RWPE1 (cell line): ENCODE measurements at regions not wholly inside any gene's neighbourhood (a gene's known extent, or its start where the extent isn't known, plus 50 kb on each side); places are given as distances from the start of the nearest gene placed in this dataset.

Experiments used
- CTCF ChIA-PET: fragments of 350-600 bp; sonication (Branson Sonifier 250); formaldehyde crosslinking; extraction: SDS; loops from one replicate; lab custom pipeline; 2021; lab: Yijun Ruan, JAX
- POLR2A ChIA-PET: fragments of 400-600 bp; formaldehyde crosslinking; extraction: SDS; loops from one replicate; lab custom pipeline; 2020; ENCODE audit warnings: antibody characterized with exemption; ENCODE audit not compliant: low non-redundant PET; lab: Yijun Ruan, JAX
- DNase-seq: peaks from one replicate; pipeline ENCODE4 v3.0.0; 2012; ENCODE audit warnings: low spot score
- H3K27ac ChIP-seq: fragments of 450-650 bp; 2 replicates; pipeline ENCODE4 v1.5.1; 2017
- TF ChIP-seq, protein P1 (sequence below): fragments of 450-650 bp; conservative IDR thresholded peaks from 2 replicates; pipeline ENCODE4 v1.5.1; 2017; ENCODE audit warnings: low read depth, mild to moderate bottlenecking

DNA sequence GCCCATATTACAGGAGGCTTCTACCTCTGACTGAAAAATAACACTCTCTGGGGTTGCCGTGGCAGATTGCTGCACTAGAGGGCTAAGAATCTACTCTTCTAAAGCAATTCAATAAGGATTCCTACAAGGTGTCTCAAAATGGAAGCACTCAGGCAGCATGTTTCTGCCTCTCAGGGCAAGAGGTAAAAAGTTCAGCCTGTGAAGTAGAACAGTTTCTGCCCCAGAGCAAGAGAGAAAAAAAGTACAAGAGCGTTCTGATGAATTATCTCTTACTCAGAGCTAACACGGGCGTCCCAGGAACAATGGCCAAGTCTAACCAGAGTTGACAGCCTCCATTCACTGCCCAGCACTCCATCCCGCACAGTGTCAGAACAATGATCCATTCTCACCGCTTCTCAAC, 71.3 kb upstream of the TES start:
- ChIA-PET POLR2A (no interaction called here), CTCF (interaction anchor here (0.7 to 1.1 kb wide), 3 partner anchors 31 to 983 kb away, joined by 3 read pairs; no protein-coding TSS in a partner anchor)
- TF ChIP-seq, protein P1, sequence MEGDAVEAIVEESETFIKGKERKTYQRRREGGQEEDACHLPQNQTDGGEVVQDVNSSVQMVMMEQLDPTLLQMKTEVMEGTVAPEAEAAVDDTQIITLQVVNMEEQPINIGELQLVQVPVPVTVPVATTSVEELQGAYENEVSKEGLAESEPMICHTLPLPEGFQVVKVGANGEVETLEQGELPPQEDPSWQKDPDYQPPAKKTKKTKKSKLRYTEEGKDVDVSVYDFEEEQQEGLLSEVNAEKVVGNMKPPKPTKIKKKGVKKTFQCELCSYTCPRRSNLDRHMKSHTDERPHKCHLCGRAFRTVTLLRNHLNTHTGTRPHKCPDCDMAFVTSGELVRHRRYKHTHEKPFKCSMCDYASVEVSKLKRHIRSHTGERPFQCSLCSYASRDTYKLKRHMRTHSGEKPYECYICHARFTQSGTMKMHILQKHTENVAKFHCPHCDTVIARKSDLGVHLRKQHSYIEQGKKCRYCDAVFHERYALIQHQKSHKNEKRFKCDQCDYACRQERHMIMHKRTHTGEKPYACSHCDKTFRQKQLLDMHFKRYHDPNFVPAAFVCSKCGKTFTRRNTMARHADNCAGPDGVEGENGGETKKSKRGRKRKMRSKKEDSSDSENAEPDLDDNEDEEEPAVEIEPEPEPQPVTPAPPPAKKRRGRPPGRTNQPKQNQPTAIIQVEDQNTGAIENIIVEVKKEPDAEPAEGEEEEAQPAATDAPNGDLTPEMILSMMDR: no peak
- no peak overlapping the region for H3K27ac ChIP-seq
- no peak for DNase-seq

GRCh38 chr7:116139807-116140206, 70.5 kb upstream of the TES start:
- no peak overlapping the region for H3K27ac ChIP-seq

DNA sequence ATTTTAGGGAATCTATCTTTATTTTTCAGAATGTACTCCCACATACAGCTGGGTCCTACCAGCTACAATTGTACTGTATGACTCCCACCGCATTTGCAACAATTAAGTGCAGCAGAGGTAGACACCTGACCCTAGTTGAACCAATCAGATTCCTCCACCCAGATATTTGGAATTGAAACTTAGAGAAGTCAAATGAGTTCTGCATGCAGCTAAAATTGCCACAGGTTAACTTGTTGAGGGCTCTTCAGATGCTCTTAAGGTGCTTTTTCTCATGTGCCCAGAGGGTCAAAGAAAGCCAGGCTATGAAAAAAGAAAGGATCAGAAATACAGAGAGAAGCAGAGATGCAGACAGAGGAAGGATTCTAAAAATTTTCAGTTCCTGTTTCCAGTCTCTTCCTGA, 68.0 kb upstream of the TES start:
- TF ChIP-seq, protein P1: no peak
- DNase-seq: no peak
- POLR2A ChIA-PET: no interaction called here
- no peak overlapping the region for H3K27ac ChIP-seq
- CTCF ChIA-PET: interaction anchor here (0.5 kb wide), 1 partner anchor 1277 kb away, joined by 4 read pairs; no protein-coding TSS in a partner anchor

More at GRCh38 chr7:116139807-116140206, 70.5 kb upstream of the TES start:
- CTCF ChIA-PET: interaction anchor here (0.7 kb wide), 1 partner anchor 9 kb away, joined by 4 read pairs; no protein-coding TSS in a partner anchor
- POLR2A ChIA-PET: no interaction called here
- no peak for DNase-seq
- TF ChIP-seq, protein P1: no peak

- CTCF ChIA-PET: no interaction called here
- H3K27ac ChIP-seq: no peak overlapping the region
- POLR2A ChIA-PET: no interaction called here
- TF ChIP-seq, protein P1: no peak
- no peak for DNase-seq
Measured at GRCh38 chr7:116142850-116143249, 67.5 kb upstream of the TES start.

DNA sequence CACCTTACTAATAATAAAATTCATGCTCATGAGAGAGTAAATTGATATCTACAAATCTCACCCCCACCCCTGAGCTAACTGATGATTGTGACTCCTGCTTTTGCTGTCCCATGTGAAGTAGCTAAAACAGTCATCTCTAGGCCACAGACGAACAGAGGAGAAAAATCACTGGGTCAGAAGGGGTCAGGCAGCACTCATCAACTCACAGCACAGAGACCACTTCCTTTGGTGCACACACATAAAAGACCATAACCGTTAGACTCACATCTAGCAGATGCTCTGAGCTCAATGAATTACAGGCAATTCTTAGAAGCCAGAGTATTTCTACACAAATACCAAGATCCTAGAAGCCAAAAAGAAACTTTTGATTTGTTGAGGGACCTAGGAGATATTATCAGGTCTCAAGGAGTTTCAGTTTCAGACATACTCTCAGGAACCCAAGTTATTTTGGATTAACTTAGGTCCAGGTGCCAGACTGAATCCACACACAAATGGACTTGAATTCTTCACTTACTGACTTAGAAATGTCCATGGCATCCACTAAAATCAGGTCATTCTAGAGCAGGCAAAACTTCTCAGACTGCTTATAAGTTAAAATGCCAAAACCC, 65.0 kb upstream of the TES start:
- CTCF ChIA-PET: no interaction called here
- H3K27ac ChIP-seq: no peak overlapping the region
- POLR2A ChIA-PET: no interaction called here
- TF ChIP-seq, protein P1: no peak
- no peak for DNase-seq

DNA sequence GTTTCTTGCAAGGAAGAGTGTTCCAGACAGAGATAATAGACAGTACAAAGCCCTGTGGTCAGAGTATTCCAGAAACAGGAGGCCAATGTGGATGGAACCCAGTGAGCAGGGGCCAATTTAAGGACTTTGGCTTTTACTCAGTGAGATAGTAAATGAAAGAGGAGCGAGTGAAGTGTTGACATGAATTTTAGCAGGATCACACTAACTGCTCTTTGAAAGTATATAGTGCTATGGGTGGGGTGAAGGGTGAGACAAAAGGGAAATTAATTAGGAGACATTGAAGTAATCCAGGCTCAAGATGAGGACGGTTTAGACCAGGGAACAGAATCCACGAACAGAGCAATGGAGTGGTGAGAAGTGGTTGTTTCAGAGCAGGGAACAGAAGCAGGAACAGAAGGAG, 62.2 kb upstream of the TES start:
- ChIA-PET POLR2A (no interaction called here), CTCF (no interaction called here)
- DNase-seq: no peak
- H3K27ac ChIP-seq: no peak overlapping the region
- TF ChIP-seq, protein P1: no peak
